Heart left ventricle (tissue), 16 donors: ENCODE measurements at regions not wholly inside any gene's neighbourhood (a gene's known extent, or its start where the extent isn't known, plus 50 kb on each side); places are given as distances from the start of the nearest gene placed in this dataset.

Experiments
- ATAC-seq, 4 donors: fragments of 200-7000 bp; cut with Tn5 transposase; one replicate each; pipeline ENCODE4 v1.9.1; 2020 to 2022; ENCODE audit warnings: moderate library complexity in 4 of 4, mild to moderate bottlenecking in 3 of 4, moderate number of reproducible peaks in 1 of 4
- DNase-seq, 5 donors: peaks; one replicate each; pipeline ENCODE4 v3.0.0-alpha.2; 2020
- H3K27ac ChIP-seq, 12 donors: fragments of 200-600 bp; sonication (generic) in 4 of 12; one replicate each; pipeline versions ENCODE4 v1.5.0 to v1.8.0; 2016 to 2022; ENCODE audit warnings: mild to moderate bottlenecking in 2 of 12
- H3K27me3 ChIP-seq, 9 donors: fragments of 200-600 bp; sonication (generic) in 2 of 9; one replicate each; pipeline versions ENCODE4 v1.5.1 to v1.8.0; 2016 to 2022; ENCODE audit warnings: mild to moderate bottlenecking in 3 of 9
- H3K36me3 ChIP-seq, 9 donors: fragments of 200-600 bp; sonication (generic) in 2 of 9; one replicate each; pipeline versions ENCODE4 v1.5.0 to v1.8.0; 2018 to 2022; ENCODE audit warnings: mild to moderate bottlenecking in 2 of 9
- H3K4me1 ChIP-seq, 12 donors: fragments of 200-600 bp; sonication (generic) in 4 of 12; one replicate each; pipeline versions ENCODE4 v1.5.0 to v1.8.0; 2016 to 2022; ENCODE audit warnings: mild to moderate bottlenecking in 3 of 12
- H3K4me3 ChIP-seq, 12 donors: fragments of 200-600 bp; sonication (generic) in 4 of 12; one replicate each; pipeline versions ENCODE4 v1.5.0 to v1.8.0; 2017 to 2022; ENCODE audit warnings: mild to moderate bottlenecking in 9 of 12, moderate library complexity in 4 of 12
- H3K9me3 ChIP-seq, 12 donors: fragments of 200-600 bp; sonication (generic) in 4 of 12; one replicate each; pipeline versions ENCODE4 v1.5.0 to v1.8.0; 2016 to 2022; ENCODE audit warnings: mild to moderate bottlenecking in 1 of 12
- POLR2A ChIP-seq, 2 donors: fragments of 450-650 bp; IDR thresholded peaks; one replicate each; pipeline ENCODE4 v1.6.1; 2017; ENCODE audit warnings: antibody characterized with exemption in 2 of 2, mild to moderate bottlenecking in 2 of 2, moderate library complexity in 2 of 2
- WGBS, 4 donors: extraction: QIAGEN DNeasy Blood & Tissue Kit in 2 of 4; methylation state at CpG; one replicate each; pipeline versions ENCODE4 v1.1.5 to v1.1.7; 2013 to 2018; 5-methylcytosine and 5-hydroxymethylcytosine counted together
- intact Hi-C, 10 donors: fragments of 100-400 bp; cut with DNase I; formaldehyde crosslinking; loops; one replicate each; pipeline versions ENCODE4 v1.11.1 to v1.14.2; 2022
- TF ChIP-seq, protein P1 (sequence below), 12 donors: fragments of 200-600 bp; sonication (generic) in 4 of 12; IDR thresholded peaks; one replicate each; pipeline versions ENCODE4 v1.5.0 to v1.8.0; 2018 to 2022; ENCODE audit warnings: antibody characterized with exemption in 12 of 12, mild to moderate bottlenecking in 5 of 12
- donor health status: ischemic (EF 13 %, LVEDD 7.1; RV severe dilation, severe dysfunction).
- donor health status: healthy with polysubstance abuse.
- donor health status: DM: no; HTN: yes; CAD: no.
- donor health status: DM: no; HTN: no; CAD: no.
- donor health status: ischemic (EF 25% LVEDD 6.9; RV normal size, moderate dysfunction).
- donor health status: ischemic (EF 25% LVEDD 5.7; RV mildly dilated, moderate dysfunction).
- donor health status: healthy.
- donor health status: DM: yes; HTN: yes; CAD: no.
- donor health status: ischemic (EF 35%, LVEDD 5.7; RV mildly dilated, moderate dysfunction).
- donor health status: nonischemic (EF 11% LVEDD 7.7; RV severe dilation, severe dysfunction).
- donor health status: DM: yes; HTN: yes; CAD: no.
- donor health status: PGD.
- donor health status: ischemic (EF 29% LVEDD 5.4; RV normal size, mild dysfunction).
- donor health status: nonischemic (EF 23%, LVEDD 6.1; RV moderate dilation, normal function).

DNA sequence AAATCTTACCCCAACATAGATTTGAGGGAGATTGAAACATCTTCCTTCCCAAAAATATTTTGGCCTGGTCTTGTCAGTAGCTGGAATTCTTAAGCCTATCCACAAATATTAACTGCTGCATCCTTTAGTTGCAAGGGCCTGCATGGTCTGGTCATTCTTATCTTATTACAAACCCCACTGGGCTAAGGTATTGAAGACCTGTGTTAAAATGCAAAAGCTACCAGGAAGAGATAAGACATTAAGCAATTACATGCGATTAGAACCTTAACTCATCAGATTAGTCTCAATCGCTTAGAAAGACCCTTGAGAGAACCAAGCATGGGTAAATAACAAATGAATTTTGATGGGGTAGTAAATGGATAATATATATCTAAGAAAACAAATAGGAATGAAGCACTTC is 426.6 kb downstream of the FRK start:
- intact Hi-C loops: no loop called here
- ATAC-seq (no peak), DNase-seq (no peak)
- H3K27ac ChIP-seq: no peak overlapping the region
- no peak overlapping the region for H3K4me3 ChIP-seq
- no peaks in the 10 kb centered on the region for H3K27me3 ChIP-seq
- 44 to 70% (median 57%) methylated on average over 2 of the region's 2 CpGs for WGBS, 4 donors
- no peaks in the 10 kb centered on the region for H3K9me3 ChIP-seq
- H3K4me1 ChIP-seq: no peaks in the 10 kb centered on the region
- TF ChIP-seq, protein P1, sequence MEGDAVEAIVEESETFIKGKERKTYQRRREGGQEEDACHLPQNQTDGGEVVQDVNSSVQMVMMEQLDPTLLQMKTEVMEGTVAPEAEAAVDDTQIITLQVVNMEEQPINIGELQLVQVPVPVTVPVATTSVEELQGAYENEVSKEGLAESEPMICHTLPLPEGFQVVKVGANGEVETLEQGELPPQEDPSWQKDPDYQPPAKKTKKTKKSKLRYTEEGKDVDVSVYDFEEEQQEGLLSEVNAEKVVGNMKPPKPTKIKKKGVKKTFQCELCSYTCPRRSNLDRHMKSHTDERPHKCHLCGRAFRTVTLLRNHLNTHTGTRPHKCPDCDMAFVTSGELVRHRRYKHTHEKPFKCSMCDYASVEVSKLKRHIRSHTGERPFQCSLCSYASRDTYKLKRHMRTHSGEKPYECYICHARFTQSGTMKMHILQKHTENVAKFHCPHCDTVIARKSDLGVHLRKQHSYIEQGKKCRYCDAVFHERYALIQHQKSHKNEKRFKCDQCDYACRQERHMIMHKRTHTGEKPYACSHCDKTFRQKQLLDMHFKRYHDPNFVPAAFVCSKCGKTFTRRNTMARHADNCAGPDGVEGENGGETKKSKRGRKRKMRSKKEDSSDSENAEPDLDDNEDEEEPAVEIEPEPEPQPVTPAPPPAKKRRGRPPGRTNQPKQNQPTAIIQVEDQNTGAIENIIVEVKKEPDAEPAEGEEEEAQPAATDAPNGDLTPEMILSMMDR (IDR thresholded peaks at IDR 0.05): no peak
- TF ChIP-seq POLR2A (IDR thresholded peaks at IDR 0.05): no peak
- H3K36me3 ChIP-seq: no peaks in the 10 kb centered on the region

DNA sequence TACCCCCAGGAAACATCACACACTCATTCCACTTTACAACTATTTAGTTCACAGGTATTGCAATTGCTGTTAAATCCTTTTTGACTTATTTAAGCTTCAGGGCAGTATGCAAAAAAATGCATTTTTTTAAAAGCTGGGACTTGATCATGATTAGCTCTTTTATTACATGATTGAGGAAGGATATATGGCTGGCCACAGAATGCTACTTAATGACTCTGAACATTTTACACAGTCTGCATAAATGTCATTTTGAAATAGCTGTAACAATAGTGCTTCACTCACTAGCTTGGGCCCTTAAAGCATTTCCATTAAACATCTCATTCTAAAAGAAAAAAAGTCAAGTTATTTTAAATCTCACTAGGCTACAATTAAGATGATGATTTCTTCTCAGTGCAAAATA is 429.7 kb downstream of the FRK start:
- no peaks in the 10 kb centered on the region for H3K36me3 ChIP-seq
- DNase-seq (no peak), ATAC-seq (no peak)
- no peaks in the 10 kb centered on the region for H3K9me3 ChIP-seq
- H3K27ac ChIP-seq: no peak overlapping the region
- TF ChIP-seq POLR2A (IDR thresholded peaks at IDR 0.05): no peak
- TF ChIP-seq, protein P1 (IDR thresholded peaks at IDR 0.05): no peak
- no peak overlapping the region for H3K4me3 ChIP-seq
- H3K4me1 ChIP-seq: no peaks in the 10 kb centered on the region
- no peaks in the 10 kb centered on the region for H3K27me3 ChIP-seq
- intact Hi-C loops: no loop called here

- no peaks in the 10 kb centered on the region for H3K36me3 ChIP-seq
- TF ChIP-seq, protein P1 (IDR thresholded peaks at IDR 0.05): no peak
- no peak for TF ChIP-seq POLR2A (IDR thresholded peaks at IDR 0.05)
- no peak overlapping the region for H3K27ac ChIP-seq
- H3K9me3 ChIP-seq: no peaks in the 10 kb centered on the region
- no peaks in the 10 kb centered on the region for H3K4me1 ChIP-seq
- H3K4me3 ChIP-seq: no peak overlapping the region
- intact Hi-C loops: no loop called here
- WGBS, 4 donors: 74 to 82% (median 77%) methylated on average over 4 of the region's 4 CpGs
- H3K27me3 ChIP-seq: no peaks in the 10 kb centered on the region
- DNase-seq (no peak), ATAC-seq (no peak)
Measured at GRCh38 chr6:115630424-115631024, 430.2 kb downstream of the FRK start.

DNA sequence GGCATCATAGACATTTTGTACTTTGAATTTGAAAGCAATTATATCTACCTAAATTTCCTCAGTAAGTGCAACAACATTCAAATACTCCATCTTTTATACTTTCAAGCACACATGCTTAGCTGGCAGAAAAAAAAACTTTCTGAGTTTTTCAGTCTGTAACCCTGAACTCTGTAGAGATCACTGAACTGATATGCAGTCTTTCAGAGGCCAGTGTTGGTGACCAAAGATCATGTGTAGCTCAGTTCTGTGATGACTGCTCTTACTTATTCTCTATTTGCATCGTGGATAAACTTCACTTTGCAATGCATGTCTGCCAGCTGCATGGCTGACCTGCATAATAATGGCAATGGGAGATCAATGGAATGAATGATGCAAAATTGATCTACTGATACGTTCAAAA is 431.3 kb downstream of the FRK start:
- DNase-seq (no peak), ATAC-seq (no peak)
- TF ChIP-seq, protein P1 (IDR thresholded peaks at IDR 0.05): no peak
- TF ChIP-seq POLR2A (IDR thresholded peaks at IDR 0.05): no peak
- H3K27ac ChIP-seq: no peak overlapping the region
- no peak overlapping the region for H3K4me3 ChIP-seq
- H3K27me3 ChIP-seq: no peaks in the 10 kb centered on the region
- 62 to 77% (median 70%) methylated on average over 2 of the region's 2 CpGs for whole genome bisulfite sequencing, 4 donors
- H3K4me1 ChIP-seq: no peaks in the 10 kb centered on the region
- no peaks in the 10 kb centered on the region for H3K36me3 ChIP-seq
- H3K9me3 ChIP-seq: no peaks in the 10 kb centered on the region
- intact Hi-C loops: no loop called here
